ENCODE measurements at regions not wholly inside any gene's neighbourhood (a gene's known extent, or its start where the extent isn't known, plus 50 kb on each side); places are given as distances from the start of the nearest gene placed in this dataset.

- Mint-ChIP-seq H3K36me3 (ENCODE audit: low read depth) (no peaks in the 10 kb centered on the region), H3K9me3 (no peaks in the 10 kb centered on the region), H3K4me3 (no peak overlapping the region), H3K4me1 (no peaks in the 10 kb centered on the region), H3K27me3 (no peaks in the 10 kb centered on the region), H3K27ac (no peak overlapping the region)
- no peak for ATAC-seq (replicated peaks)
Measured at GRCh38 chr6:133740218-133740617, 148.7 kb upstream of the TCF21 start.

- no peak overlapping the region for H3K27ac Mint-ChIP-seq
- no peak overlapping the region for H3K4me3 Mint-ChIP-seq
- no peak for ATAC-seq (replicated peaks)
Measured at GRCh38 chr6:133740816-133741215, 148.1 kb upstream of the TCF21 start.

GRCh38 chr6:133741375-133741861, 147.5 kb upstream of the TCF21 start:
- H3K4me3 Mint-ChIP-seq, result no peak overlapping the region
- H3K4me1 Mint-ChIP-seq, result no peaks in the 10 kb centered on the region
- no peak overlapping the region for H3K27ac Mint-ChIP-seq
- H3K27me3 Mint-ChIP-seq, result no peaks in the 10 kb centered on the region
- H3K36me3 Mint-ChIP-seq (ENCODE audit: low read depth), result no peaks in the 10 kb centered on the region
- no peak for ATAC-seq (replicated peaks)
- no peaks in the 10 kb centered on the region for H3K9me3 Mint-ChIP-seq

More at GRCh38 chr6:133740816-133741215, 148.1 kb upstream of the TCF21 start:
- H3K36me3 Mint-ChIP-seq (ENCODE audit: low read depth), result no peaks in the 10 kb centered on the region
- no peaks in the 10 kb centered on the region for H3K27me3 Mint-ChIP-seq
- H3K4me1 Mint-ChIP-seq, result no peaks in the 10 kb centered on the region
- no peaks in the 10 kb centered on the region for H3K9me3 Mint-ChIP-seq

- Mint-ChIP-seq H3K9me3 (no peaks in the 10 kb centered on the region), H3K36me3 (ENCODE audit: low read depth) (no peaks in the 10 kb centered on the region), H3K4me1 (no peaks in the 10 kb centered on the region), H3K4me3 (no peak overlapping the region), H3K27ac (no peak overlapping the region), H3K27me3 (no peaks in the 10 kb centered on the region)
- ATAC-seq (replicated peaks), result no peak
Measured at GRCh38 chr6:133743621-133744020, 145.3 kb upstream of the TCF21 start.

GRCh38 chr6:133746417-133746770, 142.5 kb upstream of the TCF21 start:
- Mint-ChIP-seq H3K4me3 (no peak overlapping the region), H3K27ac (no peak overlapping the region), H3K9me3 (no peaks in the 10 kb centered on the region), H3K4me1 (no peaks in the 10 kb centered on the region), H3K27me3 (no peaks in the 10 kb centered on the region), H3K36me3 (ENCODE audit: low read depth) (no peaks in the 10 kb centered on the region)
- no peak for ATAC-seq (replicated peaks)

GRCh38 chr6:133748628-133749027, 140.3 kb upstream of the TCF21 start:
- Mint-ChIP-seq H3K4me1 (no peaks in the 10 kb centered on the region), H3K36me3 (ENCODE audit: low read depth) (no peaks in the 10 kb centered on the region), H3K27me3 (no peaks in the 10 kb centered on the region), H3K4me3 (no peak overlapping the region), H3K9me3 (no peaks in the 10 kb centered on the region), H3K27ac (no peak overlapping the region)
- no peak for ATAC-seq (replicated peaks)

GRCh38 chr6:133749427-133749826, 139.5 kb upstream of the TCF21 start:
- H3K36me3 Mint-ChIP-seq (ENCODE audit: low read depth), result no peaks in the 10 kb centered on the region
- no peak overlapping the region for H3K4me3 Mint-ChIP-seq
- H3K27ac Mint-ChIP-seq, result no peak overlapping the region
- ATAC-seq (replicated peaks), result no peak
- no peaks in the 10 kb centered on the region for H3K4me1 Mint-ChIP-seq
- no peaks in the 10 kb centered on the region for H3K27me3 Mint-ChIP-seq
- H3K9me3 Mint-ChIP-seq, result no peaks in the 10 kb centered on the region

- Mint-ChIP-seq H3K9me3 (no peaks in the 10 kb centered on the region), H3K4me1 (no peaks in the 10 kb centered on the region), H3K27me3 (no peaks in the 10 kb centered on the region), H3K27ac (no peak overlapping the region), H3K4me3 (no peak overlapping the region), H3K36me3 (ENCODE audit: low read depth) (no peaks in the 10 kb centered on the region)
- no peak for ATAC-seq (replicated peaks)
Measured at GRCh38 chr6:133752129-133752528, 136.8 kb upstream of the TCF21 start.

- Mint-ChIP-seq H3K4me3 (no peak overlapping the region), H3K27me3 (no peaks in the 10 kb centered on the region), H3K4me1 (no peaks in the 10 kb centered on the region), H3K36me3 (ENCODE audit: low read depth) (no peaks in the 10 kb centered on the region), H3K27ac (no peak overlapping the region), H3K9me3 (no peaks in the 10 kb centered on the region)
- ATAC-seq (replicated peaks), result no peak
Measured at GRCh38 chr6:133753756-133754155, 135.2 kb upstream of the TCF21 start.

- Mint-ChIP-seq H3K27me3 (no peaks in the 10 kb centered on the region), H3K27ac (no peak overlapping the region), H3K4me1 (no peaks in the 10 kb centered on the region), H3K36me3 (ENCODE audit: low read depth) (no peaks in the 10 kb centered on the region), H3K9me3 (no peaks in the 10 kb centered on the region), H3K4me3 (no peak overlapping the region)
- ATAC-seq (replicated peaks), result no peak
Measured at GRCh38 chr6:133754298-133754697, 134.6 kb upstream of the TCF21 start.

GRCh38 chr6:133756078-133756695, 132.7 kb upstream of the TCF21 start:
- H3K4me1 Mint-ChIP-seq, result no peaks in the 10 kb centered on the region
- peaks cover 7% of the 10 kb centered on the region for H3K27me3 Mint-ChIP-seq
- no peak overlapping the region for H3K27ac Mint-ChIP-seq
- H3K36me3 Mint-ChIP-seq (ENCODE audit: low read depth), result no peaks in the 10 kb centered on the region
- H3K4me3 Mint-ChIP-seq, result no peak overlapping the region
- H3K9me3 Mint-ChIP-seq, result no peaks in the 10 kb centered on the region
- no peak for ATAC-seq (replicated peaks)

GRCh38 chr6:133757335-133757734, 131.6 kb upstream of the TCF21 start:
- no peak overlapping the region for H3K4me3 Mint-ChIP-seq
- no peaks in the 10 kb centered on the region for H3K36me3 Mint-ChIP-seq (ENCODE audit: low read depth)
- peaks cover 11% of the 10 kb centered on the region for H3K27me3 Mint-ChIP-seq
- H3K4me1 Mint-ChIP-seq, result no peaks in the 10 kb centered on the region
- H3K27ac Mint-ChIP-seq, result no peak overlapping the region
- no peaks in the 10 kb centered on the region for H3K9me3 Mint-ChIP-seq
- no peak for ATAC-seq (replicated peaks)

- H3K4me3 Mint-ChIP-seq, result no peak overlapping the region
- ATAC-seq (replicated peaks), result no peak
- H3K4me1 Mint-ChIP-seq, result no peaks in the 10 kb centered on the region
- no peaks in the 10 kb centered on the region for H3K36me3 Mint-ChIP-seq (ENCODE audit: low read depth)
- no peaks in the 10 kb centered on the region for H3K9me3 Mint-ChIP-seq
- no peak overlapping the region for H3K27ac Mint-ChIP-seq
- peaks cover 19% of the 10 kb centered on the region for H3K27me3 Mint-ChIP-seq
Measured at GRCh38 chr6:133758815-133759335, 130.0 kb upstream of the TCF21 start.

- Mint-ChIP-seq H3K4me1 (no peaks in the 10 kb centered on the region), H3K27ac (no peak overlapping the region), H3K9me3 (no peaks in the 10 kb centered on the region), H3K4me3 (no peak overlapping the region), H3K36me3 (ENCODE audit: low read depth) (no peaks in the 10 kb centered on the region), H3K27me3 (peaks cover 23% of the 10 kb centered on the region)
- no peak for ATAC-seq (replicated peaks)
Measured at GRCh38 chr6:133759524-133759923, 129.4 kb upstream of the TCF21 start.

GRCh38 chr6:133761706-133762105, 127.2 kb upstream of the TCF21 start:
- Mint-ChIP-seq H3K27ac (no peak overlapping the region), H3K27me3 (peaks cover 31% of the 10 kb centered on the region), H3K9me3 (no peaks in the 10 kb centered on the region), H3K4me1 (no peaks in the 10 kb centered on the region), H3K4me3 (no peak overlapping the region), H3K36me3 (ENCODE audit: low read depth) (no peaks in the 10 kb centered on the region)
- no peak for ATAC-seq (replicated peaks)
